GM19438 (cell line): ENCODE measurements at regions not wholly inside any gene's neighbourhood (a gene's known extent, or its start where the extent isn't known, plus 50 kb on each side); places are given as distances from the start of the nearest gene placed in this dataset.

ENCODE experiments used
- ATAC-seq: cut with Tn5 transposase; IDR thresholded peaks from one replicate; pipeline ENCODE4 v1.9.1; 2021; ENCODE audit warnings: low read depth; ENCODE audit not compliant: unreplicated experiment

- no peak for ATAC-seq
Observed at GRCh38 chr13:106799781-106800335, 231.9 kb upstream of the ARGLU1 start.

GRCh38 chr13:106797081-106797640, 229.2 kb upstream of the ARGLU1 start:
- ATAC-seq = no peak

- ATAC-seq = peak; percentile 62
Observed at GRCh38 chr13:106796280-106797047, 228.5 kb upstream of the ARGLU1 start.

GRCh38 chr13:106795847-106796246, 227.9 kb upstream of the ARGLU1 start:
- no peak for ATAC-seq

- no peak for ATAC-seq
Observed at GRCh38 chr13:106794117-106794516, 226.2 kb upstream of the ARGLU1 start.

GRCh38 chr13:106789911-106790310, 222.0 kb upstream of the ARGLU1 start:
- no peak for ATAC-seq

GRCh38 chr13:106786006-106786563, 218.1 kb upstream of the ARGLU1 start:
- no peak for ATAC-seq

GRCh38 chr13:106774621-106775020, 206.7 kb upstream of the ARGLU1 start:
- no peak for ATAC-seq

GRCh38 chr13:106772006-106772601, 204.2 kb upstream of the ARGLU1 start:
- no peak for ATAC-seq

- ATAC-seq = no peak
Observed at GRCh38 chr13:106768991-106769390, 201.1 kb upstream of the ARGLU1 start.

GRCh38 chr13:106762708-106763107, 194.8 kb upstream of the ARGLU1 start:
- no peak for ATAC-seq

- ATAC-seq = no peak
Observed at GRCh38 chr13:106756446-106756845, 188.5 kb upstream of the ARGLU1 start.

GRCh38 chr13:106755542-106755941, 187.6 kb upstream of the ARGLU1 start:
- ATAC-seq = no peak

- no peak for ATAC-seq
Observed at GRCh38 chr13:106753251-106753650, 185.3 kb upstream of the ARGLU1 start.

- ATAC-seq = no peak
Observed at GRCh38 chr13:106752584-106753170, 184.7 kb upstream of the ARGLU1 start.

GRCh38 chr13:106748785-106749184, 180.8 kb upstream of the ARGLU1 start:
- ATAC-seq = no peak

GRCh38 chr13:106744516-106744915, 176.6 kb upstream of the ARGLU1 start:
- ATAC-seq = no peak

GRCh38 chr13:106738186-106738678, 170.3 kb upstream of the ARGLU1 start:
- no peak for ATAC-seq

- ATAC-seq = no peak
Observed at GRCh38 chr13:106736941-106737340, 169.0 kb upstream of the ARGLU1 start.

- no peak for ATAC-seq
Observed at GRCh38 chr13:106734198-106734597, 166.3 kb upstream of the ARGLU1 start.

GRCh38 chr13:106723036-106723435, 155.1 kb upstream of the ARGLU1 start:
- no peak for ATAC-seq
